Hippocampal formation (tissue), 2 donors: ENCODE measurements at regions not wholly inside any gene's neighbourhood (a gene's known extent, or its start where the extent isn't known, plus 50 kb on each side); places are given as distances from the start of the nearest gene placed in this dataset.
"Not testable (repeated sequence)": the region's sequence is repeated elsewhere in the genome, so short reads cannot be mapped to it uniquely, and the experiment has no call there.

Experiments used
- DNase-seq, 2 donors: peaks; one replicate each; lab custom pipeline; 2025; lab: John Stamatoyannopoulos, UW

DNA sequence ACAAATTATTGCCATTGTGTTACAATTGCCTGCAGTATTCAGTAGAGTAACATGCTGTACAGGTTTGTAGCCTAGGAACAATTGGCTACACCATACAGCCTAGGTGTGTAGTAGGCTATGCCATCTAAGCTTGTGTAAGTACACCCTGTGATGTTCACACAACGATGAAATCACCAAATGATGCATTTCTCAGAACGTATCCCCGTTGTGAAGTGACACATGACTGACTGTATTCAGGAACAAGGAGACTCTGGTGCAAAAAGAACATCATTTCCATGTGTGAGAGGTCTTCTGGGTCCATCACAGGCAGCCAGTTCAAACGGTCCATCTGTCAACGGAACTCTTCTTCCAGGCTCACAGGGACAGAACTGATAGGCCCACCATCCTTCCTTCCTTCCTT, 263.7 kb downstream of the ANAPC1 start:
- DNase-seq = no peak

DNA sequence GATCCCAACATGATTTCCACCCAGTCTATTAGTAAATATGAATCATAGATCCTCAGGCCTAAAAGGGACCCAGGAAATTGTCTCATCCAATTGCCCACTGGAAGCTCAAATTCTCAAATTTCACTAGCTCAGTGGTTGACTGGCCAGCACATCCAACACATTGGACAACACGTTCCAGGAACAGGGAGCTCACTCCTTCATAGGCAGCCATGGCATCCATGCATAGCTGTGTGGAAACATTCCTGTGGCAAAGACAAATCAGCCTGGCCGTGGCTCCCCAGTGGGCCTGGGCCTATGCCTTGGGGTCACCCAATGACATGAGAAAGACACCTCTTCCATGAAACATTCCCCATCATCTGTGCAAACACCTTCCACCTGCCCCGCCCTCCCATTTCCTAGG, 261.1 kb downstream of the ANAPC1 start:
- no peak for DNase-seq

DNA sequence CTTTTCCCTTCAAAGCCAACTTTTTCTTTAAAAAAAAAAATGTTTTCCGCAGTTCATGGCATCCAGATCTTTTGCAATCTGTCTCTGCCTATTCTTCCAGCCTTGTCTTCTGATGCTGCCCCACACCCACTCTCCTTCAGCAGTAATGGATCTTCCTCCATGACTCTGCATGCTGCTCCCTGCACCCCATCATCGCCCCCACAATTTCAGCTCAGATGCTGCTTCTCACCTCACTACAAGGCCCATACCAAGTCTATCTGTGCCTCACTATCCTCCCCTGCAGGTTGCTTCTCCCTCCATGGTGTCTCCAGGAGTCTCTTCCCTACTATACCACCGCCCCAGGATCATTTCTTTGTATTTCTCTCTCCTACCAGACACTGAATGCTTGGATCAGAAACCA, 260.6 kb downstream of the ANAPC1 start:
- no peak for DNase-seq

DNA sequence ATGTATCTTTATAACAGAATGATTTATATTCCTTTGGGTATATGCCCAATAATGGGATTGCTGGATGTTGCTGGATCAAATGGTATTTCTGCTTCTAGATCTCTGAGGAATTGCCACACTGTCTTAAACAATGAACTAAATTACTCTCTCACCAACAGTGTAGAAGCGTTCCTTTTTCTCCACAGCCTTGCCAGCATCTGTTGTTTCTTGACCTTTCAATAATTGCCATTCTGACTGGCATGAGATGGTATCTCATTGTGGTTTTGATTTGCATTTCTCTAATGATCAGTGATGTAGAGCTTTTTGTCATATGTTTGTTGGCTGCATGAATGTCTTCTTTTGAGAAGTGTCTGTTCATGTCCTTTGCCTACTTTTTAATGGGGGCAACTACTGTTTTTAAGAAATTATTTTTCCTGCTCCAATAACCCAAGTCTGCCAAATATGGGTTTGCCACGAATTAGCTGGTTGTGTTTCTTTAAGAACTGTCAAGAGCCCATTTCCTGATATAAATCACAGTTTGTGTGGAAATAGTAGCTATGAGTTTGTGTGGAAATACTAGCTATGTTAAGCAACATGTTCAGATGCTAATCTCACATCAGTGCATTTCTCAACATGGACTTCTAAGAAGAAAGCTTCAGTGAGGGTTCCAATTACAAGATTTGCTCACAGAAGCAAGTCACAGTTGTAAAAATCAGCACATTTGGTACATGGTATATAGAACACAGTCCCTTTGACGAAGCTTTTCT, 259.4 kb downstream of the ANAPC1 start:
- DNase-seq = no peak

DNA sequence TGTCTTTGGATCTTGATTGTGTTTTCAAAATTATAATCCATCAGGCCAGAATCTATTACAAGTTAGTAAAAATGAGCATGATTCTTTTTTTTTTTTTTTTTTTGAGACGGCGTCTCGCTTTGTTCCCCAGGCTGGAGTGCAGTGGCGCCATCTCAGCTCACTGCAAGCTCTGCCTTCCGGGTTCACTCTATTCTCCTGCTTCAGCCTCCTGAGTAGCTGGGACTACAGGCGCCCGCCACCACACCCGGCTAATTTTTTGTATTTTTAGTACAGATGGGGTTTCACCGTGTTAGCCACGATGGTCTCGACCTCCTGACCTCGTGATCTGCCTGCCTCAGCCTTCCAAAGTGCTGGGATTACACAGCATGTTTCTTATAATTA, 258.8 kb downstream of the ANAPC1 start:
- DNase-seq = not testable (repeated sequence)

DNA sequence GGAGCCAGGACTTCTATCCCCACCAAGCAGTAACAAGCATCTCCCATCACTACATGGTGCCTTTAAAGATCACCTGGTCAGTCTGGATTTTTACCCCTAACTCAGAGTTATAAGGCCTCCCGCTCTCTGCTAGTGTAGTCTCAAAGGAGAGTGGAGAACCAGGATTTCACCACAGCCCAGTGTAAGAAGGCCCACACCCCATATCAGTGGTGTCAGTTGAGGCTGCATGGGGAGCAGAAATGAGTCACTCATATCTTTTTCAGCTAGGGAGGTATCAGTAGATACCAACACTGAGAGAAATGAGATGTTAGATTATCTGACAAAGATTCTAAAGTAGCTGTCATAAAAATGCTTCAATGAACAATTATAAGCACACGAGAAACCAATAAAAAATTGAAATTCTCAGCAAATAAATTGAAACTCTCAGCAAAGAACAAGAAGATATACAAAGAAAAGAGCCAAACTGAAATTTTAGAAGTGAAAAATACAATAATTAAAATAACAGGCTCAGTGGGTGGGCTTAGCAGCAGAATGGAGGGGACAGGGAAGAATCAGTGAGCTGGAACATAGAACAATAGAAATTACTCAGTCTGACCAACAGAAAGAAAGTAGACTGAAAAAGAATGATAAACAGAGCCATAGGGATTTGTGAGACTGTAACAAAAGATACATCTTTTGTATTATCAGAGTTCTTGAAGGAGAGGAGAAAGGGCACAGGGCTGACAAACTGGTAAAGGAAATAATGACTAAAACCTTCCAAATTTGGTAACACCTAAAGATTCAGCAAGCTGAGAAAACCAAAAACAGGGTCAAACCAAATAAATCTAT, 257.7 kb downstream of the ANAPC1 start:
- no peak for DNase-seq

DNA sequence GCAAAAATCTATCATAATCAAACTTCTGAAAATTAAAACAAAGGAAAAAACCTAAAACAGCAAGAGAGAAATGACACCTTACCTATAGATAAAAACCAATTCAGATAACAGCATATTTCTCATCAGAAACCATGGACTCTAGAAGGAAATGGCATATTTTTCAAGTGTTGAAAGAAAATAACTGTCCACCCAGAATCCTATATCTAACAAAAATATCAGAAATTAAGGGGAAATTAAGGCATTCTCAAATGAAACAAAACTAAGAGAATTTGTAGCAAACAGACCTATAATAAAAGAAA, 257.2 kb downstream of the ANAPC1 start:
- DNase-seq = no peak

DNA sequence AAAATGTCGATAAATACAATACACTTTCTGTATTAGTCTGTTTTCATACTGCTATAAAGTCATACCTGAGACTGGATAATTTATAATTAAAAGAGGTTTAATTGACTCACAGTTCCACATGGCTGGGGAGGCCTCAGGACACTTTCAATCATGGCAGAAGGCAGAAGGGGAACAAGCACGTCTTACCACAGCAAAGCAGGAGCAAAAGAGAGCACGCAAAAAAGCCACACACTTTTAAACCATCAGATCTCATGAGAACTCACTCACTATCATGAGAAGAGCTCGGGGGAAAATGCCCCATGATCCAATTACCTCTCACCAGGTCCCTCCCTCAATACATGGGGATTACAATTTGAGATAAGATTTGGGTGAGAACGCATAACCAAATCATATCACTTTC, 256.7 kb downstream of the ANAPC1 start:
- no peak for DNase-seq

DNA sequence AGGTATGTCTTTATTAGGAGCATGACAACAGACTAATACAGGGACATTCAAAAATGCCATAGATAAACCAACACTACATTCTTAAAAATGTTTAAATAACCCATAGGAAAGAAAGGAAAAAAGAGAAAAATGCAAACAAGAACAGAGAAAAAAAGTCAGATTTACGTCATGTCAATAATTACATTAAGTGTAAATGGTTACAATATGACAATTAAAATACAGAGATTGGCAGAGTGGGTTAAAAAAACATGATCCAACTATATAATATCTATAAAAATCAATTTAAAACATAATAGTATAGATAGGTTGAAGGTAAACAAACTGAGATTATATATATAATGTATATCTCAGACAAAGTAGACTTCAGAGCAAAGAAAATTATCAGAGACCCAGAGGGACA, 255.8 kb downstream of the ANAPC1 start:
- no peak for DNase-seq

DNA sequence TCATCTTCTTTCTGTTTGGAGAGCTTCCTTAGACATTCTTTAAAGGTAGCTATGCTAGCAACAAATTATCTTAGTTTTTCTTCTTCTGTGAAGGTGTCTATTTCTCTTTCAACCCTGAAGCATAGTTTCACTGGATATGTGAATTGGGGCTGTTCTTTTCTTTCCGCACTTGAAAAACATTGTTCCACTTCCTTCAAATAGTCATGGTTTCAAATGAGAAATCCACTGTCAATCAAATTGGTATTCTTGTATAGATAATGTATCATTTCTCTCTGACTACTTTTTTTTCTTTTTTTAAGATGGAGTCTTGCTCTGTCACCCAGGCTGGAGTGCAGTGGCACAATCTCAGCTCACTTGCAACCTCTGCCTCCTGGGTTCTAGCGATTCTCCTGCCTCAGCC, 254.0 kb downstream of the ANAPC1 start:
- DNase-seq = no peak

DNA sequence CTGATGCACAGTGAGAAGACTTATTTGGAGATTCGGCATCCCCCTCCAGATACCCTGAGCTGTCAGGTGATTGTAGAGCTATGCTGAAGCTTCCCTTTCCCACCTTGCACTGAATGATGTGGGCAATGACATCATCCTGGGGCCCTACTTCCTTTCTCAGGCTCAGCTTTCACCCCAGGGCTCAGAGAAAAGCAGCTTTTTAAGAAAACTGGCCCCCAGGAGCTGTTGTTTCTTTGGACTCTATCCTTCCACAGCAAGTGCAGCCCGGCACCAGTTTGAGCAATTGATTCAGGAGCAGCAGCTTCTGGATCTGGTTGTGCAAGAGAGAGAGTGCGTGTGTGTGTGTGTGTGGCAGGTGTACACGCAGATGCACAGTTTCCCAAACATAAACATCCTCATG, 251.3 kb downstream of the ANAPC1 start:
- no peak for DNase-seq

DNA sequence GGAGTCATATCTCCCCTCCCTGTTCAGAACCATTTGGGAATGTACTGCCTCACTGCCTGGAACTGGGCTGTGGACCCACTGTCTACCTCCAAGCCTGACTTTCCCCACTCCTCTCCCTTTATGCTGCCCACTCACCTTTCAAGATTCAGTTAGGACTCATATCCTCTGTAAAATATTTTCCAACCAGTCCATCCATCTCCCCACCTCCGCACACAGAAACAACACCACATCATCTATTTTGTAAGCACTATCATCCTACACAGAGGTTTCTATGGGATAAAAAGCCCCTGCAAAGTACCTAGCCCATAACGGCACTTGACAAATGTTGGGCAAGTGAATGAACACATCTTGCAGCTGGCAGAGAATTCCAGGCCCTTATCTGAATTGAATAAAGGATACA, 250.8 kb downstream of the ANAPC1 start:
- DNase-seq = no peak

DNA sequence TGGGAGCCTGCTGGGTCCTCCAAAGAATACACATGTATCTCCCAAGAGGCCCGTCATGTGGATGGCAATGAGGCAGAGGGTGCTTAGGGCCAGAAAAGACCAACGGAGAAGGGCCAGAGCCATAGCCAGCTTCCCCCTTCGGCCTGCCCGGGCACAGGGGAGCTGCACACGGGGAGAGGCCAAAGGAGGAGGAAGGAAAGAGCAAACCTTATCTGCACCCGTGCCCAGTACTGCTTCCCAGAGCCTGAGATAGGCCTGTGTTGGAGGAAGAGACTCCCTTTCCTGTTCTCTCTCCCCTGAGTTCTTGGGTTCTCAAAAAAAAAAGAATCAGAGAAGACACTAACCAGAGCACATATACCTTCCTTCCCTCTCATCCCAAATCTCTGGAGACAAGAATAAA, 250.3 kb downstream of the ANAPC1 start:
- no peak for DNase-seq

DNA sequence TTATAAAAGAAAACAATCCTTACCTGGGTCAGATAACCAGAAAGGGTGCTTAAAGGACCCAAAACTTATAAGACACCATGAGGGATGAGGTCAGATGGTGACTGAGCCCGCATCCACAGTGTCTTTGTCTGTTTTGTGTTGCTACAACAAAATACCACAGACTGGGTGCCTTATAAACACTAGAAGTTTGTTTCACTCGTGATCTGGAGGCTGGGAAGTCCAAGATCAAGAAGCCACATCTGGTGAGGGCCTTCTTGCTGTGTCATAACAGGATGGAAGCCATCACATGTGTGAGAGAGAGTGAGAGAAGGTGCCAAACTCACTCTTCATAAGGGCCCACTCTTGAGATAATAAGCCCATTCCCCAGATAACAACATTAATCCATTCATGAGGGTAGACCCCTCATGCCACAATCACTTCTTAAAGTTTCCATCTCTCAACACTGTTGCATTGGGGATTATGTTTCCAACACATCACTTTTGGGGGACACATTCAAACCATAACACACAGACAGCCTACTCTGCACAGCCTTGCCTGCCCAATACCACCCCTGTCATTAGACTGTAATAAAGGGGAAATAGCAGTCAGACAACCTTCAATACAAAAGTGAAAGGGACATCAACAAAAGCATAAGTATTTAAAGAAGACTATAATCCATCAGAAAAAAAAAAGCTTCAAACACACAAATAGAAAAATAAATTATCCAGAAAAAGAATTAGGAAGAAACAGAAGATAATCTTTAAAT, 249.8 kb downstream of the ANAPC1 start:
- DNase-seq = no peak

DNA sequence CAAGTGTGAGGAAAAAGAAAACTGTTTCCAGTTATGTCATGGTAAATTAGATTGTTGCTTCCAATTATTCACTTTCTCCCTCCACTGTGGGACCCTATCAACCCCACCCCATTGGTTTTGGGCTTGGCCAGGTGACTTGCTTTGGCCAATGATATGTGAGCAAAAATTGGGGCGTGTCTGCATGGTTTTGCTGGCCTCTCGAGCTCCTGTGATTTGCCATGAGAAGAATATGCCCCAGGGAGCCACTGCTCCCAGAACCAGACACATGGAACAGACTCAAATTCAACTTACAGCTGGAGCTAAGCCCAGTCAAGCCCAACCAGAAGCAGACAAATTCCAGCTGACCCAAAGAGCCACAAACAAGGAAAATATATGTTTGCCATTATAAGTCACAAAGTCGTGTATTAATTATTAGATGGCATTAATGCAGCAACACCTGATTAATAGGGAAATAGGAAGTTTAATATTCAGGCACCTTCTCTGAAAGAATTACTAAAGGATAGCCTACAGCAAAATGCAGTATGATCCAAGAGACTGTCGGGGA, 248.9 kb downstream of the ANAPC1 start:
- no peak for DNase-seq

DNA sequence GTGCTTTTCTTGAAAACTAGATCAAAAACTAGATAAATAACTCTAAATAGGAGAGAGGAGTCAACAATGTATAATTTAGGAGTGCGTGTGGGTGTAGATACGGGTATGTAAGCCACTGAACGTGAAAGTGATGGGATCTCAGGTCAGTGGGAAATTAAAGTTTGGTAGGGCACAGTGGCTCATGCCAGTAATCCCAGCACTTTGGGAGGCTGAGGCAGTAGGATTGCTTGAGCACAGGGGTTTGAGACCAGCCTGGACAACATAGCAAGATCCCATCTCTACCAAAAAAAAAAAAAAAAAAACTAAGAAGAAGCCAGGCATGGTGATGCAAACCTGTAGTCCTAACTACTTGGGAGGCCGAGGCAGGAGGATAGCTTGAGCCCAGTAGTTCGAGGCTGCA, 247.1 kb downstream of the ANAPC1 start:
- DNase-seq = no peak

DNA sequence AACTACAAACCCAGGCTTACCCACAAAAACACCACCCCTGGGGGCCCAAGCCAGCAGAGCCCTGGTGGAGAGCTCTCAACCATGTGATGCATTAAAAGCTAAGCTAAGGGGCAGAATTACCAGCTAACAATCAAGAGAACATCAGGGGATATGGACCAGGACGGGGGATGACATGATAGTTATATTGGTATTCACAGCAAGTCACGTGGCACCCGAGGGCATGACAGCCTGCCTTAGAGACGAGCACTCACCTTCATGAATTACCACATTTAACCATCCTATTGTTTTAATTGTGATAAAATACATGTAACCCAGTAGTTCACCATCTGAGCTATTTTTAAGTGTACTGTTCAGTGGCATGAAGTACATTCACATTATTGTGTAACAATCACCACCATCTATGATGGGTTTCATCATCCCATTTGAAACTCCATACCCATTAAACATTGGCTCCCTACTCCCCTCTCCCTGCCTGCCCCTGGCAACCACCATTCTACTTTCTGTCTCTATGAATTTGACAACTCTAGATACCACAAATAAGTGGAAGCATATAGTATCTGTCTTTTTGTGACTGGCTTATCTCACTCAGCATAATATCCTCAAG, 245.6 kb downstream of the ANAPC1 start:
- no peak for DNase-seq

DNA sequence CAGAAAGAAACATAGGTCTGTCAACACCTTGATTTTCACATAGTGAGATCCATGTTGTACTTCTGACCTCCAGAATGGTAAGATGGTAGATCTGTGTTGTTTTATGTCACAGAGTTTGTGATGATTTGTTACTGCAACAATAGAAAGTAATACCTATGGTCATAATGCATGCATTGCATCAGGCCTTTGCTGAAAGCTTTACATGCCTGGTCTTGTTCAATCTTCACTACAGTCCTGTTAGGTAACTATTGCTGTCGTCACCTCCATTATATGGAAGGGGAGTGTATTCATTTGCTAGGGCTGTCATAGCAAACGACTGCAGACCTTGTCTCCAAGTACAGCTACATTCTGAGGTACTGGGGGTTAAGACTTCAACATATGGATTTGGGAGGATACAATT, 243.5 kb downstream of the ANAPC1 start:
- no peak for DNase-seq

DNA sequence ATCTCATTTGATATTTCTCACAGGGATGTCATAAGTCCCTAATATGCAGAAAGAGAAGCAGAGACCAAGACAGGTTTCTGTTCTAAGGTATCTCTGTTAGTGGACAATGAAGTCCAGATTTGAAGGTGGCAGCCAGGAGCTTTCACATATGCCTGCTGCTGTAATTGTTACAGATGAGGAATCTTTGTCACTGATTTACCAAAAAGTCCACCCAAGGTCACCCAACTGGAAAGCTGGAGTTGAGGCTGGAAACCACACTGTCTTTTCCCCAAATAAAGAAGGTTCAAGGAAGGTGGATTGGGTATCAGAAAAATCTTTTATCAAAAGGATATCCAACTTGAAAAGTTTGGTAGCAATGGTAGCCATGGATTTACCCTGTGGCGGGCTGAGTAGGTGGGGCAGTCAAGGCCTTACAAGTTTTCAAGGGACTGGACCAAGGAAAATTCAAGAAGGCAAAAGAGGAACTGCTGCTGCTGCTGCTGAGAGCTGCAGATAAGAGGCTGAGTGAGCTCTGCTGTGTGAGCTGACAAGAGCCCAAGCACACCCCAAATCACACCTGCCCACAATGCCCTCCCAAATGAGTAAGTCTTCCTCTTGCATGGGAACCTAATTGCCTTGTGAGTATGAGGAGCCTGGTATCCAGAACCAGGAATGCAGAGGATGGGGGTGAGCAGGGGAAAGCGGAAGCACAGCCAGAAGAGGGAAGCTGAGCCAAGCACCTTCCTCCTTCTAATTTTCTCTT, 241.2 kb downstream of the ANAPC1 start:
- DNase-seq = no peak

DNA sequence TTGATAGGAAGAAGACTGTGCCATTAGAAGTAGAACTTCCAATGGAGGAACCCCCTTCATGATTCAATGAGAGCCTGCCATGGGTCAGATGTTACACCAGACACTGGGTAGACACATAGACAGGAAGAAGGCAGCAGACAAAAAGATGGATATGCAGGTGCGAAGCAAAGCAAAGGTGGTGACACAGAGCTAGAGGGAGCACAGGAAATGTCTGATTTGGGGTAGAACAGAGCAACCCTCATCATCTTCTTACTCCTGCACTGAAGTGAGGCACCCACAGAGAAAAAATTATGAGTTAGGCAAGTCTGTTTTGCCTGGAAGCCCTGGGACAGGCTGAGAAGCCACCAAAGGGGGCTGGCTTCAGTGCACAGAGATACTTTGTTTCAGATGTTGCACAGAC, 240.2 kb downstream of the ANAPC1 start:
- no peak for DNase-seq

DNA sequence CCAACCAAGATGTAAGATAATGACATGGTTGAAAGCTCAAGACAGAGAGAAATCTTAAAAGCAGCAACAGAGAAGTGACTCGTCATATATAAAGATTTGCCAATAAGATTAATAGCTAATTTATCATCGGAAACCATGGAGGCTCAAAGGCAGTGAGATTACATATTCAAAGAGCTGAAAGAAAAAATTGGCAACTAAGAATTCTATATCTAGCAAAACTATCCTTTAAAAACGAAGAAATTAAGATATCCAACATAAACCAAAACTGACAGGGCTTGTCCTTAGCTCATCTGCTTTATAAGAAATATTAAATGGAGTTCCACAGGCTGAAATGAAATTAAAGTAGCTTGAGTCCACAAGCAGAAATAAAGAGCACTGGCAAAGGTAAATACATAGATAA, 236.6 kb downstream of the ANAPC1 start:
- DNase-seq = no peak

DNA sequence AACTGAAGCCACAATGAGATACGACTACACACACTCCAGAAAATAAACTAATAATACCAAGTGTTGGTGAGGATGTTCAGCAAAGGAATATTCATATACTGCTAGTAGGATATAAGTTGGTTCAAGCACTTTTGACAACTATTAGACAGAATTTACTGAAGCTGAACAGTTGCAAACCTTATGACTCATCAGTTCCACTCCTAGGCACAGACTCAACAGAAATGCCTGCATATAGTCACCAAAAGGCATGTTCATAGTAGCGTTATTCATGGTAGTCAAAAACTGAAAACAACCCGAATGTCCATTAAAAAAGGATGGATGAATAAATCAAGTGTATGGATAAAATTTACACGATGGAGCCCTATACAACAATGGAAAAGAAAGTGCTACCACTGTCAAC, 232.0 kb downstream of the ANAPC1 start:
- DNase-seq = no peak
